ENCODE measurements at regions not wholly inside any gene's neighbourhood (a gene's known extent, or its start where the extent isn't known, plus 50 kb on each side); places are given as distances from the start of the nearest gene placed in this dataset.

DNA sequence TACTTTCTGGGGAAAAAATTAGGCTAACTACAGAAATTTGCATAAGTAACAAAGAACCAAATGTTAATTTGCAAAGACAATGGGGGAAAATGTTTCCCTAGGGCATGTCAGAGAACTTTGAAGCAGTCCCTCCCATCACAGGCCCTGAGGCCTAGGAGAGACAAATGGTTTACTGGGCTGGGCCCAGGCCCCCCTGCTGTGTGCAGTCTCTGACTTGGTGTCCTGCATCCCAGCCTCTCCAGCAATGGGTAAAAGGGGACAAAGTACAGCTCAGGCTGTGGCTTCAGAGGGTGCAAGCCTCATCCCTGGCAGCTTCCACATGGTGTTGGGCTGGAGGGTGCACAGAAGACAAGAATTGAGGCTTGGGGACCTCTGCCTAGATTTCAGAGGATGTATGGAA is 788.4 kb downstream of the FRK start:
- intact Hi-C loops (cut with micrococcal nuclease): no loop called here
- Histone ChIP-seq H3K4me1 (ENCODE audit: control insufficient read depth, extremely low read depth, insufficient read depth, low read length) (no peaks in the 10 kb centered on the region), H3K27ac (ENCODE audit: insufficient read depth, low read depth, low read length) (no peak overlapping the region), H3K36me3 (ENCODE audit: control insufficient read depth in 2 of 2, extremely low read depth in 1 of 2, insufficient read depth in 2 of 2, low read length in 2 of 2) (no peaks in the 10 kb centered on the region), H3K9me3 (replicated peaks; ENCODE audit: control insufficient read depth, insufficient read depth, low read length) (peaks cover 1% of the 10 kb centered on the region), H3K27me3 (ENCODE audit: control insufficient read depth in 2 of 2, insufficient read depth in 2 of 2, low read length in 2 of 2) (no peaks in the 10 kb centered on the region), H3K9me1 (replicated peaks; ENCODE audit: control insufficient read depth, extremely low read depth, insufficient read depth, low read length) (no peaks in the 10 kb centered on the region), H3K4me2 (ENCODE audit: insufficient read depth, low read length) (no peak overlapping the region), H3K4me3 (replicated peaks in 1 of 3; ENCODE audit: insufficient read depth in 1 of 3, low read depth in 1 of 3, low read length in 3 of 3) (no peak overlapping the region), H4K20me1 (replicated peaks; ENCODE audit: control insufficient read depth, extremely low read depth, insufficient read depth, low read length) (no peaks in the 10 kb centered on the region), H2AFZ (ENCODE audit: low read depth, low read length) (no peak overlapping the region), H3K79me2 (ENCODE audit: control insufficient read depth, insufficient read depth, low read length) (no peaks in the 10 kb centered on the region), H3K9ac (replicated peaks; ENCODE audit: extremely low read depth, insufficient read depth, low read length) (no peak overlapping the region)
- CTCF ChIA-PET: no interaction called here
- dilution Hi-C loops (cut with MboI; ENCODE audit: extremely low pct_ligation_motif_present, low sequenced_read_pairs): no loop called here
- DNase-seq (ENCODE audit: low read depth, low spot score) (no peak), FAIRE-seq (no peak)
- POLR2A ChIA-PET: no interaction called here
- BruUV-seq (replicated peaks): no TSS peak
- TF ChIP-seq, protein P1, sequence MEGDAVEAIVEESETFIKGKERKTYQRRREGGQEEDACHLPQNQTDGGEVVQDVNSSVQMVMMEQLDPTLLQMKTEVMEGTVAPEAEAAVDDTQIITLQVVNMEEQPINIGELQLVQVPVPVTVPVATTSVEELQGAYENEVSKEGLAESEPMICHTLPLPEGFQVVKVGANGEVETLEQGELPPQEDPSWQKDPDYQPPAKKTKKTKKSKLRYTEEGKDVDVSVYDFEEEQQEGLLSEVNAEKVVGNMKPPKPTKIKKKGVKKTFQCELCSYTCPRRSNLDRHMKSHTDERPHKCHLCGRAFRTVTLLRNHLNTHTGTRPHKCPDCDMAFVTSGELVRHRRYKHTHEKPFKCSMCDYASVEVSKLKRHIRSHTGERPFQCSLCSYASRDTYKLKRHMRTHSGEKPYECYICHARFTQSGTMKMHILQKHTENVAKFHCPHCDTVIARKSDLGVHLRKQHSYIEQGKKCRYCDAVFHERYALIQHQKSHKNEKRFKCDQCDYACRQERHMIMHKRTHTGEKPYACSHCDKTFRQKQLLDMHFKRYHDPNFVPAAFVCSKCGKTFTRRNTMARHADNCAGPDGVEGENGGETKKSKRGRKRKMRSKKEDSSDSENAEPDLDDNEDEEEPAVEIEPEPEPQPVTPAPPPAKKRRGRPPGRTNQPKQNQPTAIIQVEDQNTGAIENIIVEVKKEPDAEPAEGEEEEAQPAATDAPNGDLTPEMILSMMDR (IDR thresholded peaks at IDR 0.05; ENCODE audit: extremely low read depth in 1 of 2, insufficient read depth in 1 of 2, low read depth in 1 of 2, low read length in 2 of 2): no peak
- no peak for TF ChIP-seq GATA2 (IDR thresholded peaks at IDR 0.05; ENCODE audit: insufficient read depth, insufficient read length, low read depth, low read length)
- TF ChIP-seq, protein P2, sequence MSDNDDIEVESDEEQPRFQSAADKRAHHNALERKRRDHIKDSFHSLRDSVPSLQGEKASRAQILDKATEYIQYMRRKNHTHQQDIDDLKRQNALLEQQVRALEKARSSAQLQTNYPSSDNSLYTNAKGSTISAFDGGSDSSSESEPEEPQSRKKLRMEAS (IDR thresholded peaks at IDR 0.05; ENCODE audit: insufficient read depth, insufficient read length): no peak
- TF ChIP-seq JUN (IDR thresholded peaks at IDR 0.05; ENCODE audit: borderline replicate concordance, insufficient read depth, insufficient read length, low read depth): no peak
- TF ChIP-seq EZH2 (IDR thresholded peaks at IDR 0.05; ENCODE audit: borderline replicate concordance, low read depth, low read length, severe bottlenecking): no peak
- TF ChIP-seq MYC (IDR thresholded peaks at IDR 0.05; ENCODE audit: low read depth, low read length): no peak
- TF ChIP-seq POLR2AphosphoS5 (IDR thresholded peaks at IDR 0.05; ENCODE audit: insufficient read depth, low read depth, low read length): no peak
- no peak for TF ChIP-seq FOS (IDR thresholded peaks at IDR 0.05; ENCODE audit: borderline replicate concordance, insufficient read depth, low read length)
- no peak for TF ChIP-seq POLR2A (IDR thresholded peaks at IDR 0.05; ENCODE audit: low read depth, low read length)
